WERI-Rb-1 (cell line): ENCODE measurements at regions not wholly inside any gene's neighbourhood (a gene's known extent, or its start where the extent isn't known, plus 50 kb on each side); places are given as distances from the start of the nearest gene placed in this dataset.

Experiments
- DNase-seq: peaks from one replicate; pipeline ENCODE4 v3.0.0-alpha.2; 2020
- H3K27ac ChIP-seq: fragments of 250-450 bp; sonication (Bioruptor Pico); 2 replicates; pipeline ENCODE4 v1.5.1; 2020; ENCODE audit warnings: mild to moderate bottlenecking, moderate library complexity
- H3K27me3 ChIP-seq: fragments of 250-450 bp; sonication (Bioruptor Pico); 2 replicates; pipeline ENCODE4 v1.5.1; 2021; ENCODE audit warnings: mild to moderate bottlenecking, low read depth, moderate library complexity; ENCODE audit not compliant: insufficient read depth, severe bottlenecking
- H3K36me3 ChIP-seq: fragments of 250-450 bp; sonication (Bioruptor Pico); 2 replicates; pipeline ENCODE4 v1.5.1; 2020; ENCODE audit warnings: mild to moderate bottlenecking, moderate library complexity
- H3K4me3 ChIP-seq: 2 replicates; pipeline ENCODE4 v1.5.1; 2011; ENCODE audit warnings: low read depth, mild to moderate bottlenecking, control low read depth, low read length
- H3K9me3 ChIP-seq: fragments of 250-450 bp; sonication (Bioruptor Pico); 2 replicates; pipeline ENCODE4 v1.5.1; 2021; ENCODE audit warnings: mild to moderate bottlenecking, moderate library complexity; ENCODE audit not compliant: severe bottlenecking
- TF ChIP-seq, protein P1 (sequence below): IDR thresholded peaks from 2 replicates; pipeline ENCODE4 v1.5.1; 2011; ENCODE audit warnings: low read depth, mild to moderate bottlenecking, control low read depth, inconsistent platforms, low read length

DNA sequence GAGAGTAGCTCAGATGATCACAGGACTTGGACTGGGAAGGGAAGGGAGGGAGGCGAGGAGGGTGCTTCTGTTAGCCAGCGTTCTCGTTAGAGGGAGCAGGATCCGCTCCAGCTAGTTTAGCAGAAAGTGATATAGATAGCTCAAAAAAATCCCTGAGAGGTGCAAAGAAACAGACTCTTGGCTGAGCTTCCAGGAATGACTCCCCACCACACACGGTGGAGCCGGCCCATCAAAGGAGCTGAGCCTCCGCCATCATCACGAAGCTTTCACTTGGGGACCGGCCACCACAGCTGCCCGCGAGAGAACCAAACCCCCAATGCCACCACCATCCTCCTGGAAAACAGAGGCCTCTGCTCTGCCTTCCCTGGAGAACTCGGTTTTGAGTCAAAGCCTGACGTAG, 124.6 kb upstream of the BCL2L14 start:
- no peak overlapping the region for H3K4me3 ChIP-seq
- DNase-seq = no peak
- no peak overlapping the region for H3K27ac ChIP-seq
- no peaks in the 10 kb centered on the region for H3K36me3 ChIP-seq
- no peaks in the 10 kb centered on the region for H3K9me3 ChIP-seq
- H3K27me3 ChIP-seq = no peaks in the 10 kb centered on the region
- TF ChIP-seq, protein P1, sequence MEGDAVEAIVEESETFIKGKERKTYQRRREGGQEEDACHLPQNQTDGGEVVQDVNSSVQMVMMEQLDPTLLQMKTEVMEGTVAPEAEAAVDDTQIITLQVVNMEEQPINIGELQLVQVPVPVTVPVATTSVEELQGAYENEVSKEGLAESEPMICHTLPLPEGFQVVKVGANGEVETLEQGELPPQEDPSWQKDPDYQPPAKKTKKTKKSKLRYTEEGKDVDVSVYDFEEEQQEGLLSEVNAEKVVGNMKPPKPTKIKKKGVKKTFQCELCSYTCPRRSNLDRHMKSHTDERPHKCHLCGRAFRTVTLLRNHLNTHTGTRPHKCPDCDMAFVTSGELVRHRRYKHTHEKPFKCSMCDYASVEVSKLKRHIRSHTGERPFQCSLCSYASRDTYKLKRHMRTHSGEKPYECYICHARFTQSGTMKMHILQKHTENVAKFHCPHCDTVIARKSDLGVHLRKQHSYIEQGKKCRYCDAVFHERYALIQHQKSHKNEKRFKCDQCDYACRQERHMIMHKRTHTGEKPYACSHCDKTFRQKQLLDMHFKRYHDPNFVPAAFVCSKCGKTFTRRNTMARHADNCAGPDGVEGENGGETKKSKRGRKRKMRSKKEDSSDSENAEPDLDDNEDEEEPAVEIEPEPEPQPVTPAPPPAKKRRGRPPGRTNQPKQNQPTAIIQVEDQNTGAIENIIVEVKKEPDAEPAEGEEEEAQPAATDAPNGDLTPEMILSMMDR = no peak

DNA sequence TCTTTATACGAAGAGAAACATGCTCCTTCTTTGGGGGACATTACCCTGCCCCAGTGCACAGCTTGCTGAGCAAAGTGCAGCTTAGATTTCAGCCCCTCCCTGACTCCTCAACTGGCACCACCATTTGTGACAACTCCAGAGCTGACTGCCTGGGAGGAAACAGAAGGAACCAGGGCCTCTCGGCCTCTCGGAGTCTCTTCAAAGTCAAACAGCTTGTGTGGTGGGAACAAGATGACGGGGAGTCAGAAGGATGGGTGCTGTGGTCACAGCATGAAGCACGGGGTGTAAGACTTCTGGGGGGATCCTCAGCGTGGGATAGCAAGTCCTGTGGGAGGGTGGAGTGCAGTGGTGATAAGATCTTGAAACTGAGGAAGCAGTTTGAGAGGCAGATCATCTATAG, 123.5 kb upstream of the BCL2L14 start:
- TF ChIP-seq, protein P1 = no peak
- Histone ChIP-seq H3K27me3 (no peaks in the 10 kb centered on the region), H3K36me3 (no peaks in the 10 kb centered on the region), H3K9me3 (no peaks in the 10 kb centered on the region), H3K27ac (no peak overlapping the region), H3K4me3 (no peak overlapping the region)
- DNase-seq = no peak

DNA sequence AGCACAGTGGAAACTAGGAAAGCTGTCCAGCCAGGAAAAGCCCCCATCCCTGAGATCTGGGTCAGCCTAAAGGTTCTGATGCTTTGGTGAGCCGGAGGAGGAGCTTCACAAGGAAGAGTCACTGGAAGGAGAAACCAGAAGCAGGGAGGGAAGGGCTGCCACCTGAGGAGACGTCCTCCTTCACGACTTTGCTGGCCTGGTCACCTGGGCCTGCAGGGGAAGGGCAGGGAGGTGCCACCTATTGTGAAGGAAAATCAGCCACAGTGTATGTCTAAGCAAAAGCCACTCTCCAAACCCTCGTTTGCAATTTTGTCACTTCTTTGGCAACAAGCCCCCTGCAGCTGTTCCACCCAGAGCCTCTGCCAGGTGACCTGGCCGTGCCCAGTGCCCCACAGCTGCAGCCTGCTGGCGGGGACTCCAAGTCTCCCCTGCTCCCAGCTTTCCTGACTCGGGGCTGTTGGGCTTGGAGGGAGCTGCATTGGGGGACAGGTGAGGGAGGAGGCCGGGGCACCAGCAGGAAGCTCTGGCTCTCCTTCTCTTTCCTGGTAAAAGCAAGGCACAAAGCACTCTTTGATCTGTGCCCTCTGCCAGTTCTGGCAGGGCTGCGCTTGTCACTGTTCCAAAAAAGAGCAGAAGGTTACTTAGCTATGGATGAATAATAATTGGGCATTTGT, 120.9 kb upstream of the BCL2L14 start:
- no peak for DNase-seq

DNA sequence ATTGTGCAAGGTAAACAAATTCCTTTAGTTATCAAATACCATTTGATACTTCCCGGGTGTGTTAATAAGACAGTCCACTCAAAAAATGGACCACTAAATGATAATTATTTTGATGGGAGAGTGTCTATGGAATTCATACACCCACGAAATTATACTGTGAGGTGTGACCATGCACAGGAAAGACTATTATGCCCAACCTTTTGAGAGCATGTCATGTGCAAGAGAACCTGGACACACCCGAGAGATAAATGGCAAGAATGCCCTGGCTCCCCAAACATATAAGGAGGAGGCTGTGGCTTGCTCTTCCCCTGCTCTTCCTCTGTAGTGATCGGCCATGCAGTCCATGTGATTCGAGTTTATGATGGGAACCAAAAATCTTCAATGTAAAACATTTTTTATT, 119.5 kb upstream of the BCL2L14 start:
- Histone ChIP-seq H3K36me3 (no peaks in the 10 kb centered on the region), H3K27ac (no peak overlapping the region), H3K4me3 (no peak overlapping the region), H3K27me3 (no peaks in the 10 kb centered on the region), H3K9me3 (no peaks in the 10 kb centered on the region)
- DNase-seq = no peak
- TF ChIP-seq, protein P1 = no peak

More for the DNA sequence above, 120.9 kb upstream of the BCL2L14 start:
- Histone ChIP-seq H3K4me3 (no peak overlapping the region), H3K9me3 (no peaks in the 10 kb centered on the region), H3K36me3 (no peaks in the 10 kb centered on the region), H3K27ac (no peak overlapping the region), H3K27me3 (no peaks in the 10 kb centered on the region)
- TF ChIP-seq, protein P1 = no peak

DNA sequence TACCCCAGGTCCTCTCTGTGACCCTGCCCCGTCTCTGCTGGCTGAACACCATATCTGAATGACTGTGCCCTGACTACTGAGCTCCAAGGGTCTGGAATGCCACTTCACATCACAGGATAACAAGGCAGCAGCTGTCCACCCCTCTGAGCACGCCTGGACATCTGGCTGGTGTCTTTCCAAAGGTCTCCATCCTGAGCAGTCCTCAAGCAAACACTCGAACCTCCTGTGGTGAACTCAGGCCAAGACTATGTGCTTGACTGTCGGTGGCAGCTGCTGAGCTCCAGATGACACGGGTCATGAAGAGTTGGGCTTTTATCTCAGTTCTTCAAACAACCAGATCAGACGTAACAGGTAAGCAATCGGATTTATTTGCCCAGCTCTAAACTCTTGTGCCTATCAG, 117.2 kb upstream of the BCL2L14 start:
- no peak overlapping the region for H3K27ac ChIP-seq
- no peak for DNase-seq

More for the DNA sequence above, 117.2 kb upstream of the BCL2L14 start:
- no peak overlapping the region for H3K4me3 ChIP-seq
- H3K9me3 ChIP-seq = no peaks in the 10 kb centered on the region
- no peaks in the 10 kb centered on the region for H3K27me3 ChIP-seq
- TF ChIP-seq, protein P1 = no peak
- no peaks in the 10 kb centered on the region for H3K36me3 ChIP-seq
